ENCODE measurements at regions not wholly inside any gene's neighbourhood (a gene's known extent, or its start where the extent isn't known, plus 50 kb on each side); places are given as distances from the start of the nearest gene placed in this dataset.

DNA sequence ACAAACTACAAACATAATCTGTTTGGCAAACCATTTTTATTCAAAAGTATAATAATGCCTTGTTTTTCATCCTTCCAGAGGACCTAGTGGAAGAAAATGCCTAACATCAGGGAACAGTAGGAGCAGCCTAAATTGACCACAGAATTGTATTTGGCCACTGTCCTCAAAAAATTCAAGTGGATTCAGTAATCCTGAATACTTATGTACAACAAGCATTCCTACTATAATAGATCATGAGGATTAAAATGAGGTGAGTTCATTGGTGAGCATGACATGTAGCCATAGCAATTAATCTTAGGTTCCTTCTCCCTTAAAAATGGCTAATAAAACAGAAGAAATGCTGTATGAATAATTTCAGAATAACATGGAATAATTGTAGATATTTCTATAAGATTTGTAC, 209.3 kb downstream of the DAD1 start:
- no peaks in the 10 kb centered on the region for H3K27me3 ChIP-seq (replicated peaks in 1 of 2; ENCODE audit: control insufficient read depth in 2 of 2, insufficient read depth in 2 of 2, low read length in 1 of 2)
- no peak overlapping the region for H3K4me2 ChIP-seq (ENCODE audit: control insufficient read depth, insufficient read depth)
- no peak overlapping the region for H2AFZ ChIP-seq (ENCODE audit: control insufficient read depth, low read depth, low read length)
- no peak for TF ChIP-seq ZBTB40 (IDR thresholded peaks at IDR 0.05; ENCODE audit: borderline replicate concordance)
- no peak for TF ChIP-seq E4F1 (IDR thresholded peaks at IDR 0.05; ENCODE audit: borderline replicate concordance, partially characterized antibody)
- no peak for TF ChIP-seq NFIC (IDR thresholded peaks at IDR 0.05; ENCODE audit: low read depth, low read length)
- TF ChIP-seq FOS (IDR thresholded peaks at IDR 0.05; ENCODE audit: borderline replicate concordance, extremely low read depth, insufficient read length), result no peak
- TF ChIP-seq ZNF622 (IDR thresholded peaks at IDR 0.05), result no peak
- TF ChIP-seq NRF1 (conservative IDR thresholded peaks at IDR 0.05; ENCODE audit: low read depth, low read length), result no peak
- TF ChIP-seq RELA (IDR thresholded peaks at IDR 0.05; ENCODE audit: borderline replicate concordance, partially characterized antibody), result no peak
- no peak for TF ChIP-seq CEBPB (IDR thresholded peaks at IDR 0.05; ENCODE audit: borderline replicate concordance in 1 of 2, low read depth in 2 of 2, low read length in 2 of 2)
- TF ChIP-seq, protein P1, sequence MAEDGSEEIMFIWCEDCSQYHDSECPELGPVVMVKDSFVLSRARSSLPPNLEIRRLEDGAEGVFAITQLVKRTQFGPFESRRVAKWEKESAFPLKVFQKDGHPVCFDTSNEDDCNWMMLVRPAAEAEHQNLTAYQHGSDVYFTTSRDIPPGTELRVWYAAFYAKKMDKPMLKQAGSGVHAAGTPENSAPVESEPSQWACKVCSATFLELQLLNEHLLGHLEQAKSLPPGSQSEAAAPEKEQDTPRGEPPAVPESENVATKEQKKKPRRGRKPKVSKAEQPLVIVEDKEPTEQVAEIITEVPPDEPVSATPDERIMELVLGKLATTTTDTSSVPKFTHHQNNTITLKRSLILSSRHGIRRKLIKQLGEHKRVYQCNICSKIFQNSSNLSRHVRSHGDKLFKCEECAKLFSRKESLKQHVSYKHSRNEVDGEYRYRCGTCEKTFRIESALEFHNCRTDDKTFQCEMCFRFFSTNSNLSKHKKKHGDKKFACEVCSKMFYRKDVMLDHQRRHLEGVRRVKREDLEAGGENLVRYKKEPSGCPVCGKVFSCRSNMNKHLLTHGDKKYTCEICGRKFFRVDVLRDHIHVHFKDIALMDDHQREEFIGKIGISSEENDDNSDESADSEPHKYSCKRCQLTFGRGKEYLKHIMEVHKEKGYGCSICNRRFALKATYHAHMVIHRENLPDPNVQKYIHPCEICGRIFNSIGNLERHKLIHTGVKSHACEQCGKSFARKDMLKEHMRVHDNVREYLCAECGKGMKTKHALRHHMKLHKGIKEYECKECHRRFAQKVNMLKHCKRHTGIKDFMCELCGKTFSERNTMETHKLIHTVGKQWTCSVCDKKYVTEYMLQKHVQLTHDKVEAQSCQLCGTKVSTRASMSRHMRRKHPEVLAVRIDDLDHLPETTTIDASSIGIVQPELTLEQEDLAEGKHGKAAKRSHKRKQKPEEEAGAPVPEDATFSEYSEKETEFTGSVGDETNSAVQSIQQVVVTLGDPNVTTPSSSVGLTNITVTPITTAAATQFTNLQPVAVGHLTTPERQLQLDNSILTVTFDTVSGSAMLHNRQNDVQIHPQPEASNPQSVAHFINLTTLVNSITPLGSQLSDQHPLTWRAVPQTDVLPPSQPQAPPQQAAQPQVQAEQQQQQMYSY (CRISPR knock-in tag; IDR thresholded peaks at IDR 0.05), result no peak
- TF ChIP-seq MTA2 (IDR thresholded peaks at IDR 0.05; ENCODE audit: low read depth), result no peak
- no peak for TF ChIP-seq RAD51 (IDR thresholded peaks at IDR 0.05)
- no peak for TF ChIP-seq HDAC6 (IDR thresholded peaks at IDR 0.05; ENCODE audit: unreplicated experiment)
- no peak overlapping the region for H3K4me3 ChIP-seq
- no peaks in the 10 kb centered on the region for H3K9me3 ChIP-seq (replicated peaks; ENCODE audit: control insufficient read depth, insufficient read depth, low read length)
- no peak overlapping the region for H3K27ac ChIP-seq (ENCODE audit: control insufficient read depth, insufficient read depth)
- H3K79me2 ChIP-seq (ENCODE audit: control insufficient read depth, insufficient read depth, low read length), result no peaks in the 10 kb centered on the region
- CTCF ChIA-PET, result interaction anchor here (0.7 to 7.8 kb wide), 15 partner anchors 11 to 190 kb away, joined by 3 to 142 read pairs (median 13); no protein-coding TSS in a partner anchor
- SMC1A ChIA-PET (ENCODE audit: uncharacterized antibody, unreplicated experiment), result interaction anchor here (0.8 to 22.6 kb wide), 18 partner anchors 10 to 190 kb away, joined by 3 to 912 read pairs (median 6); no protein-coding TSS in a partner anchor
- no TSS peak for BruUV-seq (replicated peaks)
- H3K9ac ChIP-seq (ENCODE audit: control insufficient read depth, insufficient read depth, low read length), result no peak overlapping the region
- in situ Hi-C loops (cut with MboI), result loop anchor here (5.0 to 10.0 kb wide), 3 partner anchors 62 to 475 kb away; no protein-coding TSS in a partner anchor
- FAIRE-seq, result no peak
- peaks cover 32% of the 10 kb centered on the region for H3K4me1 ChIP-seq (ENCODE audit: control insufficient read depth, insufficient read depth, low read length)
- RAD21 ChIA-PET (ENCODE audit: unreplicated experiment), result interaction anchor here (0.8 to 7.8 kb wide), 18 partner anchors 10 to 211 kb away, joined by 3 to 272 read pairs (median 4); no protein-coding TSS in a partner anchor
- no peaks in the 10 kb centered on the region for H4K20me1 ChIP-seq (ENCODE audit: control insufficient read depth, insufficient read depth)
- DNase-seq (ENCODE audit: low read depth, low spot score), result no peak
- H3K36me3 ChIP-seq (ENCODE audit: control insufficient read depth in 2 of 2, insufficient read depth in 2 of 2, low read length in 1 of 2), result no peaks in the 10 kb centered on the region
- POLR2A ChIA-PET, result interaction anchor here (0.9 to 6.0 kb wide), 4 partner anchors 10 to 129 kb away, joined by 3 to 73 read pairs (median 4); no protein-coding TSS in a partner anchor
- ATAC-seq, result no peak
- intact Hi-C loops (cut with micrococcal nuclease; ENCODE audit: unreplicated experiment), result loop anchor here (5.0 to 10.0 kb wide), 3 partner anchors 152 to 605 kb away; partner anchors contain the start of gene AJUBA
